Brain microvascular endothelial cell (primary cell): ENCODE measurements at regions not wholly inside any gene's neighbourhood (a gene's known extent, or its start where the extent isn't known, plus 50 kb on each side); places are given as distances from the start of the nearest gene placed in this dataset.

Source experiments
- DNase-seq: peaks from one replicate; pipeline ENCODE4 v3.0.0-alpha.2; 2020
- H3K27ac ChIP-seq: fragments of 250-450 bp; sonication (Bioruptor Pico); 2 replicates; pipeline ENCODE4 v1.5.1; 2020; ENCODE audit warnings: mild to moderate bottlenecking, moderate library complexity
- H3K27me3 ChIP-seq: fragments of 250-450 bp; sonication (Bioruptor Pico); replicated peaks from 2 replicates; pipeline ENCODE4 v1.5.1; 2020; ENCODE audit warnings: mild to moderate bottlenecking
- H3K36me3 ChIP-seq: fragments of 250-450 bp; sonication (Bioruptor Pico); replicated peaks from 2 replicates; pipeline ENCODE4 v1.5.1; 2020; ENCODE audit warnings: mild to moderate bottlenecking
- H3K4me3 ChIP-seq: 2 replicates; pipeline ENCODE4 v1.5.1; 2011; ENCODE audit warnings: low read depth, mild to moderate bottlenecking, control low read depth, low read length, moderate library complexity
- in situ Hi-C: cut with HindIII; loops from 2 replicates; pipeline ENCODE4 v1.10.0; 2017; ENCODE audit warnings: low sequenced_read_pairs, low pct_ligation_motif_present
- TF ChIP-seq, protein P1 (sequence below): IDR thresholded peaks from 2 replicates; pipeline ENCODE4 v1.5.1; 2011; ENCODE audit warnings: low read depth, mild to moderate bottlenecking, moderate library complexity, low read length, control low read depth, inconsistent platforms; ENCODE audit errors: missing control alignments

GRCh38 chr6:130602151-130602770 lies 224.9 kb upstream of the SMLR1 start:
- TF ChIP-seq, protein P1, sequence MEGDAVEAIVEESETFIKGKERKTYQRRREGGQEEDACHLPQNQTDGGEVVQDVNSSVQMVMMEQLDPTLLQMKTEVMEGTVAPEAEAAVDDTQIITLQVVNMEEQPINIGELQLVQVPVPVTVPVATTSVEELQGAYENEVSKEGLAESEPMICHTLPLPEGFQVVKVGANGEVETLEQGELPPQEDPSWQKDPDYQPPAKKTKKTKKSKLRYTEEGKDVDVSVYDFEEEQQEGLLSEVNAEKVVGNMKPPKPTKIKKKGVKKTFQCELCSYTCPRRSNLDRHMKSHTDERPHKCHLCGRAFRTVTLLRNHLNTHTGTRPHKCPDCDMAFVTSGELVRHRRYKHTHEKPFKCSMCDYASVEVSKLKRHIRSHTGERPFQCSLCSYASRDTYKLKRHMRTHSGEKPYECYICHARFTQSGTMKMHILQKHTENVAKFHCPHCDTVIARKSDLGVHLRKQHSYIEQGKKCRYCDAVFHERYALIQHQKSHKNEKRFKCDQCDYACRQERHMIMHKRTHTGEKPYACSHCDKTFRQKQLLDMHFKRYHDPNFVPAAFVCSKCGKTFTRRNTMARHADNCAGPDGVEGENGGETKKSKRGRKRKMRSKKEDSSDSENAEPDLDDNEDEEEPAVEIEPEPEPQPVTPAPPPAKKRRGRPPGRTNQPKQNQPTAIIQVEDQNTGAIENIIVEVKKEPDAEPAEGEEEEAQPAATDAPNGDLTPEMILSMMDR = no peak
- in situ Hi-C loops = no loop called here
- no peak overlapping the region for H3K4me3 ChIP-seq
- no peaks in the 10 kb centered on the region for H3K27me3 ChIP-seq
- H3K36me3 ChIP-seq = no peaks in the 10 kb centered on the region
- peak overlapping the region; percentile 93 for H3K27ac ChIP-seq
- DNase-seq = peak; percentile 96

DNA sequence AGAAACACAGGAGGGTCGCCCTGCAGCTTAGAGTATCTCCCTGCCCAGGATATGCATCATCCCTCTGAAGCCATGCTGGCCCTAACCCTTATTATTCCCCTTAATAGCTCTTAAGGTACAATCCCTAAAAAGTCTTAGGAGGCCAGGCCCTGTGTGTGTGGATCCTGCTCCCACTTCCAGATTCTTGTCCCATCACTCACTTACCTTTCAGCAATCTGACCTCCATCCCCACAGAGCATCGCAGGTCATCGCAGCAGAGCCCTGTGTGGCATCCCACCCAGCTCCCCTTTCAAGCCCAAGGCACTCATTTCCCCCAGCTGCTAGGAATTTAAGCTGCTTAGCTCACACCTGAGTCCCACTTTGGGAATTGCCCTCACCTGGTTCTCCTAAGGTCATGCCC lies 223.8 kb upstream of the SMLR1 start:
- in situ Hi-C loops = no loop called here

DNA sequence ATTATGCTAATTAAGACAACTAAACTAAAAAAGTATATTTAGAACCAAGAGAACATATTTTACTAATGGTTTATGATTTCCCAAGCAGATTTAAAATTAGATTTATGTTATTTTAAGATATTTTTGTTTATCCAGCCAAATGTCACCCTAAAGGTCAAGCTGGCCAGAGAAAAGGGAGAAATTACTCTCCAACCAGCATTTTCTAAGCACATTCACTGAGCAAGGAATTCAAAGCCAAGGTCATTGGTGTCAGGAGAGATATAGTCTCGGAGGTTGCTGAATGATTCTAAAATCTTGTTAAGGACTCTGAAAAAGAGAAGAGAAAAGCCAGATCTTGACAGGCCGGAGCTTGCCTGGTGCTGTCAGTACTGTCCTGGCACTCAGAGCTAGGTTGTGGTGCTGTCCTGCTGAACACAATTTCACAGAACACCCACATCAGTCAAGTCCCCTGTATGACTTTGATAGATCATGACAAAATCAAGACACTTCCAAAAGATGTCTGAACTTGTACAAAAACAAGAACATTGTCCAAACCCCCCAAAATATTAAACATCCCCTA lies 222.3 kb upstream of the SMLR1 start:
- in situ Hi-C loops = no loop called here
- TF ChIP-seq, protein P1 = no peak
- no peak for DNase-seq
- no peaks in the 10 kb centered on the region for H3K27me3 ChIP-seq
- H3K27ac ChIP-seq = no peak overlapping the region
- H3K4me3 ChIP-seq = no peak overlapping the region
- H3K36me3 ChIP-seq = no peaks in the 10 kb centered on the region

More for the DNA sequence above, 223.8 kb upstream of the SMLR1 start:
- DNase-seq = no peak
- H3K27ac ChIP-seq = peak overlapping the region; percentile 93
- H3K36me3 ChIP-seq = no peaks in the 10 kb centered on the region
- H3K27me3 ChIP-seq = no peaks in the 10 kb centered on the region
- TF ChIP-seq, protein P1 = no peak
- H3K4me3 ChIP-seq = no peak overlapping the region

DNA sequence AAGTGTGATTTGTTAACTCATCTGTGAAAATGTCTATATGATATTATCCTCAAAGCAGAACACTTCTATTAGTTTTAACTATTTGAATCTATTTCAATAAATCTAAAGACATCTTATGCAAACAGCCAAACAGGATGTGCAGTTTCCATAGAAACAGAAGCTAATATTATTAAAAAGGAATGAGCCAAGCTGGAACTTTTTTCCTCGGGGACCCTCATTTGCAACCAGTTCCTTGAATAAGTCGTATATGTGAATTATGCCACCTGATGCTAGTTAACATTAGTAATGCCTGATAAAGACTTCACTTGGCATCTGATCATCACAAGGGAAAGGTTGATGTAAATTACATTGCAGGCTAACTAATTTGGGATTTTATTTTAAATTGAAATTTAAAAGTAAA lies 216.9 kb upstream of the SMLR1 start:
- in situ Hi-C loops = no loop called here
- H3K36me3 ChIP-seq = no peaks in the 10 kb centered on the region
- TF ChIP-seq, protein P1 = no peak
- H3K27me3 ChIP-seq = no peaks in the 10 kb centered on the region
- H3K4me3 ChIP-seq = no peak overlapping the region
- H3K27ac ChIP-seq = no peak overlapping the region
- DNase-seq = peak; percentile 33

GRCh38 chr6:130611366-130611765 lies 215.8 kb upstream of the SMLR1 start:
- H3K4me3 ChIP-seq = no peak overlapping the region
- TF ChIP-seq, protein P1 = no peak
- H3K36me3 ChIP-seq = no peaks in the 10 kb centered on the region
- DNase-seq = no peak
- H3K27me3 ChIP-seq = no peaks in the 10 kb centered on the region
- H3K27ac ChIP-seq = no peak overlapping the region
- in situ Hi-C loops = no loop called here

DNA sequence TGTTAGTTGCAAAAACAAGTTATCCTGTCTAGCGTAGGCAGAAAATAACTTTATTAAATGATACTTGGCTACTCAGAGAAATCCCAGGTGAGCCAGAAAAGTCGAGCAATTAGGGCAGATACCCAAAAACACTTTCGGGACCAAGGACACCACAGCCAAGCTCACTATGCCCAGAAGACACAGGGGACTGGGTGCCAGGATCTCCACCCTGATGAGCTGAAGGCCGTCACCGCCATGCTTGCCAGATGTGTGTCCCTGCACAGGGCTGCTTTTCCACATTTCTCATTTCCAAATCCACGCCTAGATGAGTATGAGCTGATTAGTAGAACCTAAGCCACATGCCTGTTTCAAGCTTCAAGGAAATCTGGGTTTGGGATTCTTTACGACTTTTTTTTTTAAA lies 214.0 kb upstream of the SMLR1 start:
- no peak overlapping the region for H3K27ac ChIP-seq
- in situ Hi-C loops = no loop called here
- no peak overlapping the region for H3K4me3 ChIP-seq
- TF ChIP-seq, protein P1 = no peak
- no peak for DNase-seq
- H3K27me3 ChIP-seq = no peaks in the 10 kb centered on the region
- no peaks in the 10 kb centered on the region for H3K36me3 ChIP-seq
